GM03348 (cell line): ENCODE measurements at regions not wholly inside any gene's neighbourhood (a gene's known extent, or its start where the extent isn't known, plus 50 kb on each side); places are given as distances from the start of the nearest gene placed in this dataset.
"Not testable (repeated sequence)": the region's sequence is repeated elsewhere in the genome, so short reads cannot be mapped to it uniquely, and the experiment has no call there.

Experiments
- DNase-seq: peaks from one replicate; pipeline ENCODE4 v3.0.0; 2012; ENCODE audit warnings: low spot score

DNA sequence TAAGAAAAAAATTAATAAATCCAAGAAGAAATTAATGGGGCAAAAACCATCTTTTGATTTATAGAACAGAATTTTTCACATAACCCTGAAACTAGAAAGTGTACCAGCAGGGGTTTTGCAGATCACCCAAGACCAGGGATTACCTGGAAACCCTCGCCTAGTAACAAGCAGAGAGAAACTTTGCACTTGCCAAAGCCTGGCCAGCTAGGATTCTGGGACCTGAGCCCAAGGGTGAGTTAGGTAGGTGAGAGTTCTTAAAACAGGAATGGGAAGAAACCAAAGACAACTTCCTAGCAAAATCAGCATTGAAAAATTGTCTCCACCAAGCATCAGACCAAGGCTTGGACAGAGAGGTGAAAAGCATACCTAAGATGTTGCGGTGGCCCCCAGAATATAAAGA lies 247.0 kb upstream of the NBEA start:
- no peak for DNase-seq

DNA sequence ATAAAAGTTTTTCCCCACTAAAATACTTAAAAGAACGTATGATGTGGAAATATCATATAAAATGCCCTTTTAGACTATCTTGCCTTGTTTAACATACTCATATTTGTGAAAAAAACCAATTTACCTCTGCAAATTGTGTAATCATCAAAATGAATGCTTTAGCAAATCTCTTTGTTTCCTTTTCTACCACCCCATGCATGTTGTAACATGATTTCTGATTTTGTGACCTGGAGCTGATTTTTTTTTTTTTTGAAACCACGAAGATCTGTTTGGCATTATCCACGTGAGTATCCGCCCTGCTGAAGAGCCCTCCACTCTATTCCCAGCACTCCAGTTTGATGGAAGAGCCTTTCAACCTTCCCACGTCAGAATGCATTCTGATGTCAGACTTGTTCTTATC lies 245.8 kb upstream of the NBEA start:
- no peak for DNase-seq

DNA sequence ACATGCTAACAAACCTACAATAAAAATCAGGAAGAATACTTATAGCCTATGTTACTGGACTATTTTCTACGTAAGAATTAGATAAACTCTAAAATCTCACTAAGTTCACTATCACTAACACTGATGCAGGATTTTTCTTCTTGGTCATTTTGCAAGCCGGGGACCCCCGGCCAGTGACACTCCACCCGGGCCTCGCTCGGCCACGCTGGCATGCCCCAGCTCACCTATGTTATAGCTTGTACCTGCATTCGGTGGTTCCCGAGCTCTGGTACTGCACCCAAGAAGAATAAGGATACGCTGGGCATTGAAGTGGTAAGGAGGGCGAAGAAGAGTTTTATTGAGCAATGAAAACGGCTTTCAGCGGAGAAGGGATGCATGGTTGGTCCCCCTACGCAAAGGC lies 245.3 kb upstream of the NBEA start:
- no peak for DNase-seq

GRCh38 chr13:34698945-34699344 lies 243.1 kb upstream of the NBEA start:
- DNase-seq, result peak; percentile 32

DNA sequence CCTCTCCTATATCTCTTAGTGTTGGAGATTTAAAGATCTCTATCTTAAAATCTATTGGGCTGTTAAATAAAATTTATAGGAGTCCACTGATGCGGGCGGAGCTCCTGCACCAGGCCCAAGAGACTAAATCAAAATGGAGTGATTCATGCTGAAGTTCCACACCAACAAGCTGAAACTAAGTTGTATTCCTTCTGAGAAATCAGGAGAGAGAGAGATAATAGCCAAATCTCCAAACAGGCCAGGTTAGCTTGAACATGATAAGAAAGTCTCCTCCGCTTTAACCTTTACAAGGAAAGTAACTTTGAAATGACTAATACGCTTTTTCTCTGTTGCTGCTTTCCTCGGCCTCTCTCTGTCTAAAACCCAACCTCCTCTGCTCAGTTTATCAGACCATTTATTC lies 241.9 kb upstream of the NBEA start:
- DNase-seq, result no peak

DNA sequence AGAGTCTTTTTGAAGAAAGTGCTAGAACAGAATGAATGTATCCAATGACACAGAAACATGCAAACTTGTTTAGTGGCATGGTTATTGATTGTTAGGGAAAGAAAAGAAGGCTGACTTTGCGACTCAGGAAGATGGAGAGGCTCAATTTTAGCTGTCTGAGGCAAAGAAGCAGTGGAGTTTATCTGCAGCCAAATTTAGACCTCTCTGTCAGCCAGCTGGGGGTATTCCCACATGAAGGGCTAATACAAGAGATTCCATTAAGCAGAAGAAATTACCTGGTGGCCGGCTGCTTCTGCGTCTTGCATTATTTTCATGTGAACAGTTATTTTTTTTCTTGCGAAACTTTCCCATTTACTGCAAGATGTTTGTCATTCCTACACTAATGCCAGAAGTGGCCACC lies 240.2 kb upstream of the NBEA start:
- DNase-seq, result no peak

GRCh38 chr13:34708566-34709313 lies 233.3 kb upstream of the NBEA start:
- no peak for DNase-seq

GRCh38 chr13:34719060-34719875 lies 222.8 kb upstream of the NBEA start:
- DNase-seq, result no peak

DNA sequence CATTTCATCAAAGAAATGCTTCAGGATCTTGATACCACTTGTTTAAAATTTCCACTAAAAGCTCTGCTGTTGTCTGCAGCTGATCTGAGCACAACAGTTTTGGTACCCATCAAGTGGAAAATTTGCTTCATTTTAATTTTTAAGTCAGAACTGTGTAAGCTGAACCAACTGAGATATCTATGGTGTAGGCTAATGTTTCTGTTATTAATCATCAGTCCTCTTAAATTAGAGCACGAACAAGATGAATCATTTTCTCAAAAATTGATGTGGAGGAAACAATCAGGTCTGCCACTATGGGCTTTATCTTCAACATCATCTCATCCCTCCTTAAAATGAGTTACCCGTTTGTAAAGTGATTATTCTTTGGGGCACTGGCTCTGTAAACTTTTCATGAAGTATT lies 221.5 kb upstream of the NBEA start:
- DNase-seq, result no peak

DNA sequence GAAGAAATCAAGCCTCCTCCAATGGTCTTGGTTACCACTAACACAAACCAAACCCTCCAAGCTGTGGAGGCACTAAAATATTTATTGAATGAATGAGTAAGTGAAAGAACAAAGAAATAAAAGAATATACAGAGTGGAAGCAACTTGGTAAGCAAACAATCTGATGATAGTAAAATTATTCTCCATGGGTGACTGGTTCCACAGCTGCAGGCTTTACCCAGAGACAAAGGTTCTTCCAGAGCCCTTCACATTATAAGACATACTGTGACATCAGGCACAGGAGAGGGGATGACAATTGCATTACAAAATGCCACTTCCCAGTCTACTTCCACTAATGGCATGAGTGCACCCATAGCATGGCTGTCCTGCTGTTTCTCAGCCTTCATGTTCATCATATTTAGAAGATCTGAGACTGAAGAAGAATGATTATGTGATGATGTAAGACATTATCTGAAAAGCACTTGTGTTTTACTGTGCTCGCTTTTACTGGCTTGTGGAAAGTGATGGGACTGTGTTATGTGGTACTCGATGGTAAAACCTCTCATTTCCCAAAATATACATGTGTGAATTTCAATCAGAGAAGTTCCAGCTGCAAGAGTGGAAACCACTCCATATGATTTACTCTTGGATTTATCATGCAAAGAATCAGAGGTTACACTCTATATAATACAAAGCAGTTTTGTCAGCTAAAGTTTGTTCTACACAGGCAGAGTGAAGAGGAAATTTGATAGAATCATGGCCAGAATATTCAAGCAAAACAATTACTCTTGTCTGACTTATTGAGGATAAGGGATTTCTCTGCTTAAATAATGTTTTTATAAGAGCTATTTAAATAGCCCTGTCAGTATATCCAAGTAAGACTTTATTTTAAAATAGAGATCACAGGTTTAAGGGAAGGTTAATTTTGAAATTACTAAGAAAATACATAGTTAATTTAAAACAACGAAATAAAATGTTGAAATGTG lies 220.2 kb upstream of the NBEA start:
- DNase-seq, result no peak

GRCh38 chr13:34722922-34723321 lies 219.1 kb upstream of the NBEA start:
- DNase-seq, result no peak

DNA sequence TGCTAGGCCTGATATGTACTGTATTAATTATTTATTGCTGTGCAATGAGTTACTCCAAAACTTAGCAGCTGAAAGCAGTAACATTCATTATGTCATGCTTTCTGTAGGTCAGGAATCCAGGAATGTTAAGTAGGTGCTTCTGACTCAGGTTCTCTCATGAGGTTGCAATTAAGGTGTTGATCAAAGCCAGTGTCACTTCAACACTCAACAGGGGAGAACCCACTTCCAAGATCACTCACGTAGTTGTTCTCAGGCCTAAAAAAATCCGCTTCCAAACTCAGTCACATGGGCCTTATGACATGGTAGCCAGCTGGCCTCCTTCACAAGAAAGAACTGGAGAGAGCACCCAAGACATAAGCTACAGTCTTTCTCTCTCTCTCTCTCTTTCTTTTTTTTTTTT lies 211.1 kb upstream of the NBEA start:
- DNase-seq, result no peak

GRCh38 chr13:34731486-34731885 lies 210.6 kb upstream of the NBEA start:
- DNase-seq, result no peak

GRCh38 chr13:34733721-34734120 lies 208.3 kb upstream of the NBEA start:
- peak; percentile 18 for DNase-seq

DNA sequence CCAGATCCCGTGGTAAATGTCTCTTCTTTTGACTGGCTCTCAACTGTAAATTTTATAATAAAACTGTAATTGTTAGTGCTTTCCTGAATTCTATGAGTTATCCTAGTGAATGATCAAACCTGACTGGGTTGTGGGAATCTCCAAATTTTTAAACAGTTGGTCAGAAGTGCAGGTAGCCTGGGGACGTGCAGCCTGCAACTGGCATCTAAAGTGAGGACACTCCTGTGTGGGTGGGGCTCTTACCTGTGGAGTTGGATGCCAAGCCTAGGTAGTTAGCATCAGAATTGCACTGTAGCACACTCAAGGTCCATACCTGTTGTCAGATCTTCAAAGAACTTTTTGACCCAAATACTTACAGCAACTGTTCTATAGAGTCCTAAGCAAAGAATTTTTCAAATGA lies 207.1 kb upstream of the NBEA start:
- no peak for DNase-seq

DNA sequence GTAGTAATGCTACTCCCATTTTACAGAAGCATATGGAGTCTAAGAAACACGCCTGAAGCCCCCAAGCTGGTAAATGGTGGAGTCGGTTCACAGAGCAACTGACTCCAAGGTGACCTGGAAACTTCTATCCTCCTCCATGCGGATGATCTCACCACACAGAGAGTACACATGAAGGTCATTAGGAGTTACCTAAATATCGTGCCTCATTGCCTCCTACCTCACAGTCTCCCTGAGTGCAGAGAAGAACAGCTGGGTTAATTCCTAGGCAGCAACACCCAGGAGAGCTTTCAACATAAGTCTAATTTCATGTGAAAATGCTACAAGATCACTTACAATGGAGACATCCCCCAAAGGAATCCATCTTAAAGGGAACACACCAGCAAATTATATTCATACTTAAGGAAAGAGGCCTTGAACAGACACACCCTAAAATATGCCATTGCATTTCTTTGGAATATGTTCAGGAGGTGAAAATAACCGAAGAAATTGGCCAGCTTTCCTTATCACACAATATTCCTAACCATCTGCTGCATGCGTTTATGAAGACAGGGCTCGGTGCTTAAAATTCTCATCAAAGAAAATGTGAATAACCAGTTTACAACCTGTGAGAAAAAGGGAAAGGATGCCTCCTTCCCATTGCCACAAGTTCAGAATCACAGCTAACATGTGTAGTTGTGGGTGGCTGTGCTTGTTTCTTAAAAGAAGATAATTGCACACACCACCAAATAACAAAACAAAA lies 203.6 kb upstream of the NBEA start:
- DNase-seq, result no peak

DNA sequence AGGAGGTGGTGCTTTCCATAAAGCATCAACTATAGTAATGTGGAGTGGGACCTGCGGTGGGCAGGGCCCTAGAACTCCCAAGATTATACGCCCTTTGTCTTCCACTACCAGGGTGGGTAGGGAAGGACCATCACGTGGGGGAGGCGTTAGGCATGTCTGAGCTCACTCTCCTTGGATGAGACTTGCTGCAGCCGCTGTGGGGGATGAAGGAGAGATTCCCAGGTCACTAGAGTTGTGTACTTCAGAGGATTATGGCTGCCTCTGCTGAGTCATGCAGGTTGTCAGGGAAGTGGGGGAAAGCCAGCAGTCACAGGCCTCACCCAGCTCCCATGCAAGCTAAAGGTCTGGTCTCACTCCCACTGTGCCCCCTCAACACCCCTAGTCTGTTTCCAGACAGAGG lies 195.0 kb upstream of the NBEA start:
- DNase-seq, result not testable (repeated sequence)

GRCh38 chr13:34747507-34747906 lies 194.6 kb upstream of the NBEA start:
- no peak for DNase-seq

GRCh38 chr13:34748073-34748472 lies 194.0 kb upstream of the NBEA start:
- DNase-seq, result peak; percentile 4

DNA sequence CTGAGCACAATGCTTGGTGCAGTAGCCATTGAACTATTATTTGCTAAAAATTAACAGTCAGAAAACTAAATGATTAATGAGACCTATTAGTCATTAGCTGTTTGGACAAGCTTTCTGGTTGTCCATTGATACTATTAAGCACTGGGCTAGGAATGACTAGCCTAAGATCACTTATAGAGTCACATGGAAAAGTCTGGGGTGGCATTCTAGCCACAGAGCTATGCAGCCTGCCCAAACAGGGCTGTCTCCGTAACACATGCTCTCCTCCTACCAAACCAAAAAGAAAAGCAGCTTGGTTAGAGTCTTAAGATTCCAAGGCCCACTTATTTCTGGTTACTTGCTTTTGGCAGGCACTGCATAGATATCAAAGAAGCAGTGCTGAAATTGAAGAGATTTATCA lies 193.5 kb upstream of the NBEA start:
- no peak for DNase-seq

GRCh38 chr13:34749046-34749445 lies 193.0 kb upstream of the NBEA start:
- no peak for DNase-seq
